Chondrocyte (in vitro differentiated cells): ENCODE measurements at regions not wholly inside any gene's neighbourhood (a gene's known extent, or its start where the extent isn't known, plus 50 kb on each side); places are given as distances from the start of the nearest gene placed in this dataset.

Experiments used
- DNase-seq: peaks from one replicate; pipeline ENCODE4 v3.0.0; 2021; ENCODE audit warnings: mixed read lengths, low spot score
- H3K27ac Mint-ChIP-seq: one replicate; pipeline ENCODE4 v1.8.0; 2021; ENCODE audit warnings: mild to moderate bottlenecking, moderate library complexity, mixed read lengths; ENCODE audit not compliant: unreplicated experiment
- H3K27me3 Mint-ChIP-seq: 2 replicates; pipeline ENCODE4 v1.8.0; 2021; ENCODE audit warnings: low read depth, mixed read lengths
- H3K36me3 Mint-ChIP-seq: 2 replicates; pipeline ENCODE4 v1.8.0; 2021; ENCODE audit warnings: low read depth, mixed read lengths
- H3K4me1 Mint-ChIP-seq: 2 replicates; pipeline ENCODE4 v1.8.0; 2021; ENCODE audit warnings: low read depth, mild to moderate bottlenecking, mixed read lengths
- H3K4me3 Mint-ChIP-seq: one replicate; pipeline ENCODE4 v1.8.0; 2021; ENCODE audit warnings: mild to moderate bottlenecking, moderate library complexity, mixed read lengths; ENCODE audit not compliant: unreplicated experiment
- H3K9me3 Mint-ChIP-seq: 2 replicates; pipeline ENCODE4 v1.8.0; 2021; ENCODE audit warnings: low read depth, mixed read lengths
- TF ChIP-seq, protein P1 (sequence below): fragments of 200-600 bp; sonication (generic); IDR thresholded peaks from 2 replicates; pipeline ENCODE4 v1.5.0; 2021; ENCODE audit warnings: antibody characterized with exemption, mild to moderate bottlenecking, moderate library complexity

DNA sequence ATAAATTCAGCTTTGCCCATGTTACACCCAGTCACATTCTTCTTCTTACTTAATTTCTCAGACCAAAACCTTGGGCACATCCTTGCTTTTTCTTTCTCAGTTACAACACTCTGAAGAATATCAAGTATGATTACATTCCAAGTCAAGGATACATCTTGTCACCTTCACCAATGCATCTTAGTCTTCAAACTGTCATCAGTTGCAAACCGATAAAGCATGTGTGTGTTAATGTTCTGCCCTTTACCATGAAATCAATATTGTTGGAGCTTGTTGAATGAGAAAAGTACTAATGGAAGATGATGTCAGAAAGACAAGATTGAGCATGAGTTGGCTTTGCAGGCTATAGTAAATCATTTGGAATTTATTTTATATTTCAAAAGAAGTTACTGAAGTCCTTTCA is 764.6 kb downstream of the NCAM2 start:
- no peaks in the 10 kb centered on the region for H3K27me3 Mint-ChIP-seq
- H3K9me3 Mint-ChIP-seq = no peaks in the 10 kb centered on the region
- DNase-seq = no peak
- TF ChIP-seq, protein P1, sequence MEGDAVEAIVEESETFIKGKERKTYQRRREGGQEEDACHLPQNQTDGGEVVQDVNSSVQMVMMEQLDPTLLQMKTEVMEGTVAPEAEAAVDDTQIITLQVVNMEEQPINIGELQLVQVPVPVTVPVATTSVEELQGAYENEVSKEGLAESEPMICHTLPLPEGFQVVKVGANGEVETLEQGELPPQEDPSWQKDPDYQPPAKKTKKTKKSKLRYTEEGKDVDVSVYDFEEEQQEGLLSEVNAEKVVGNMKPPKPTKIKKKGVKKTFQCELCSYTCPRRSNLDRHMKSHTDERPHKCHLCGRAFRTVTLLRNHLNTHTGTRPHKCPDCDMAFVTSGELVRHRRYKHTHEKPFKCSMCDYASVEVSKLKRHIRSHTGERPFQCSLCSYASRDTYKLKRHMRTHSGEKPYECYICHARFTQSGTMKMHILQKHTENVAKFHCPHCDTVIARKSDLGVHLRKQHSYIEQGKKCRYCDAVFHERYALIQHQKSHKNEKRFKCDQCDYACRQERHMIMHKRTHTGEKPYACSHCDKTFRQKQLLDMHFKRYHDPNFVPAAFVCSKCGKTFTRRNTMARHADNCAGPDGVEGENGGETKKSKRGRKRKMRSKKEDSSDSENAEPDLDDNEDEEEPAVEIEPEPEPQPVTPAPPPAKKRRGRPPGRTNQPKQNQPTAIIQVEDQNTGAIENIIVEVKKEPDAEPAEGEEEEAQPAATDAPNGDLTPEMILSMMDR = no peak
- H3K36me3 Mint-ChIP-seq = no peaks in the 10 kb centered on the region
- no peak overlapping the region for H3K27ac Mint-ChIP-seq
- H3K4me3 Mint-ChIP-seq = no peak overlapping the region
- no peaks in the 10 kb centered on the region for H3K4me1 Mint-ChIP-seq

DNA sequence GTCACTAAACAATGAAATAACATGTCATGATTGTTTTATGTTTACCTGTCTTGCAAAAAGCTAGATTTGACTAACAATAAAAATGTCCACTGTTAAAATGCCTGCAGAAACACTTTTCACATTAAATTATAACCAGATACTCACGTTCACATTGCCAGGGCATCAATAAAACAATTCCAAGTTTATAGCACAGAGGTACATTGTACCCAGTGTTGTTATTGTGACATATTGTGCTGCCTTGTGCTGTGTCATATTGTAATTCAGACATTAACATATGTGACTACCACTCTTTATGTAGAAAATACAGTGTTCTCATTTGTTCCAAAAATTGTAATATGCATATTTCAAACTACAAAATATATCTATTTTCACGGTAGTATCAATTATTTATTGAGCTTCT is 766.1 kb downstream of the NCAM2 start:
- Mint-ChIP-seq H3K36me3 (no peaks in the 10 kb centered on the region), H3K27ac (no peak overlapping the region), H3K4me3 (no peak overlapping the region), H3K4me1 (no peaks in the 10 kb centered on the region), H3K9me3 (peaks cover 6% of the 10 kb centered on the region), H3K27me3 (peaks cover 2% of the 10 kb centered on the region)
- TF ChIP-seq, protein P1 = no peak
- no peak for DNase-seq

DNA sequence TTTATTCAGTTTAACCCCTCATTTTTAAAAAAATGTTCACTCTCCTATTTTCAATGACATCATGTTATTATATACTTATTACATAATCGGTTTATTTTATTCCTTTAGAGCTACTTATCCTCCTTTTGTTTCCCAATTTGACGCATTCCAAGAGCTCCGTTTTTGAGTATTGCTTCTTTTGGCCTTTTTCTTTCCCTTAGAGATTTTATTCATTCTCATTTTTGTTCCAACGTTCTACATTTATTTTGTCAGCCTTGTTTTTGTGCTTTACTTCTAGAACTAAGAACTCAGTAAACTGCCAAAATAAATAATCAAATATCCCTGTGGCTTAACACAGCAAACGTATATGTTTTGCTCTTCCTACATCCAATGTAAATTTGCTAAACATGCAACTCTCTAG is 769.1 kb downstream of the NCAM2 start:
- H3K9me3 Mint-ChIP-seq = peaks cover 10% of the 10 kb centered on the region
- TF ChIP-seq, protein P1 = no peak
- no peak for DNase-seq
- H3K27me3 Mint-ChIP-seq = peaks cover 2% of the 10 kb centered on the region
- no peak overlapping the region for H3K4me3 Mint-ChIP-seq
- H3K27ac Mint-ChIP-seq = no peak overlapping the region
- H3K4me1 Mint-ChIP-seq = no peaks in the 10 kb centered on the region
- H3K36me3 Mint-ChIP-seq = no peaks in the 10 kb centered on the region

DNA sequence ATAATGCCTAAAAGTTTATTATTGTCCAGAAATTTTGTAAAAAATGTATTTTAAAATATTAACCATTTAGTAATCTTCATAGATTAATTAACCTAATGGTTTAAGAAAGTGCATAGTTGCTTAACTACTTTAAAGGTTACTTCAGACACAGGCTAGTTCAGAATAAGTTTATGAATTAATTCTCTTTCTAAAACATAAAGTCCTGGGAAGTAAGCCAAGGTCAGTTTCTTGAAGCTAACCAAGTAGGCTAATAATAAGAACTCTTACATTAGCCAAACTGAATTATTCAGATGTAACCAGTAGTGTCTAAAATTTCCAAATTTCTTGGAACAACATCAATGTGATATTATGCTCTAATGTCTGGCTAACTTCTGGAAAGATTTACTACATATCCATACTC is 790.4 kb downstream of the NCAM2 start:
- no peak for DNase-seq
- Mint-ChIP-seq H3K27ac (no peak overlapping the region), H3K9me3 (peaks cover 9% of the 10 kb centered on the region), H3K4me1 (no peaks in the 10 kb centered on the region), H3K27me3 (no peaks in the 10 kb centered on the region), H3K36me3 (no peaks in the 10 kb centered on the region), H3K4me3 (no peak overlapping the region)
- TF ChIP-seq, protein P1 = no peak

DNA sequence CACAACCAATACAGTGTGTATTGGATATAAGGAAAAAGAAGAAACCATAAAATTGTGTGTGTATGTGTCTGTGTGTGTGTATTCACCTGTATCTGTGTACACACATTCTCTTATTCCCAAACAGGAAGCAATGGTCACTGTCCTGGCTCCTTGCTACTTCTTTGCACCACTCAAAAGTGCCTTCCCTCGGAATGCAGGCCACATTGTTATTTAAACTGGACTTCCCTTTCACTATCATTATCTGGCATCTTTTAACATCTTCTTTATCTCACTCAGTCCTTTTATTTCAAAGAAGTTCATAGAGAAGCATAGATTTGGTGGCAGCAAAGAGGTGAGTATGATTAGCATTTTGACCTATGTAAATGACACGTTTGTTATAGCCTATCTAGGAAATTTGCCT is 803.7 kb downstream of the NCAM2 start:
- no peak for DNase-seq
- Mint-ChIP-seq H3K9me3 (peaks cover 6% of the 10 kb centered on the region), H3K36me3 (no peaks in the 10 kb centered on the region), H3K4me3 (no peak overlapping the region), H3K4me1 (no peaks in the 10 kb centered on the region), H3K27ac (no peak overlapping the region), H3K27me3 (no peaks in the 10 kb centered on the region)
- TF ChIP-seq, protein P1 = no peak
